ENCODE measurements at regions not wholly inside any gene's neighbourhood (a gene's known extent, or its start where the extent isn't known, plus 50 kb on each side); places are given as distances from the start of the nearest gene placed in this dataset.

DNA sequence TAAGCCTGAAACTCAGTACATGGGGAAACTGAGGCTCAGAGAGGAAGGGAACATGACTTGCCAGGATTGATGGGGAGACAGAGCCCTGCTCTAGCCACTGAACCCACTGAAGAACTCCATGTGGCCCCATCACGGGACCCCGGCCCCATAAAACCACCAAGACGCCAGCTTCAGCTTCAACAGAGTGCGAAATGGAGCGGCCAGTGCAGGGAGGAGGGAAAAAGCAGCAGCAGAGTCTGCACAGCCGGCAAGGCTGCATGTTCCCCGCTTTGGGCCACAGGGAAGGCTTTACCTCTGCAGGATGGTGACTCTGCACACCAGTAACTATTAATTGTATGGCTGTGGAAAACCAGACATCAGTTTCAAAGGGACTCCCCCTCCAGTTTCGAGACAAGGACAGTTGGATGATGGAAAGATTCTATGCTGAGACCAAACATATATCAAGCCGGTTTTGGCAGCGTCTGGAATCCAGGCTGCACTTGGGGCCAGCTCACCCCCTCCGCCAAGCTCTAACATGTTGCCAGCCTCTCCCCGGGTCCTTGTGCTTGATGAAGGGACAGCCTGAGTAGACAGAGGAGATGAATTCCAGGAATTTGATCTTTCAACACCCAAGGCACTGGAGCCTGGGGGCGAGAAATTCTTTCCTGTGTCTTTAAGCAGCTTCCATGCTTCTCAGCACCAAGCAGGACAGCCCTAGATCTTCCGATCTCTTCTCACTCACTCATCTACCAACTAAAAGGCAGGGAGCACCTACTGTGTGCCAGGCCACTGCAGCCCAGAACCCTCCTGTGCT lies 55.7 kb upstream of the BCL11B start:
- TF ChIP-seq ETV6 (conservative IDR thresholded peaks at IDR 0.05 in 1 of 2, IDR thresholded peaks at IDR 0.05 in 1 of 2; ENCODE audit: borderline replicate concordance in 1 of 2, low read depth in 1 of 2) = no peak
- no peak for TF ChIP-seq POLR2AphosphoS5 (IDR thresholded peaks at IDR 0.05; ENCODE audit: low read length)
- no peak for TF ChIP-seq HDAC6 (IDR thresholded peaks at IDR 0.05; ENCODE audit: unreplicated experiment)
- TF ChIP-seq JUND (IDR thresholded peaks at IDR 0.05; ENCODE audit: low read depth, low read length) = no peak
- no peak for TF ChIP-seq ZBTB33 (IDR thresholded peaks at IDR 0.05)
